ENCODE measurements at regions not wholly inside any gene's neighbourhood (a gene's known extent, or its start where the extent isn't known, plus 50 kb on each side); places are given as distances from the start of the nearest gene placed in this dataset.
"Not testable (repeated sequence)": the region's sequence is repeated elsewhere in the genome, so short reads cannot be mapped to it uniquely, and the experiment has no call there.

- DNase-seq (ENCODE audit: low read depth, low spot score), result no peak
- Histone ChIP-seq H3K4me3 (ENCODE audit: low read length) (no peak overlapping the region), H3K36me3 (ENCODE audit: control insufficient read depth, insufficient read depth, low read length) (no peaks in the 10 kb centered on the region), H3K9me3 (ENCODE audit: control insufficient read depth, insufficient read depth, low read length) (no peaks in the 10 kb centered on the region), H3K27me3 (ENCODE audit: control insufficient read depth, insufficient read depth, low read length) (no peaks in the 10 kb centered on the region), H3K4me1 (ENCODE audit: control insufficient read depth, insufficient read depth, low read length) (peaks cover 1% of the 10 kb centered on the region; the same call in 1 of the 2 replicates), H3K27ac (ENCODE audit: low read length) (no peak overlapping the region)
- WGBS (ENCODE audit: insufficient coverage, insufficient read length), result no CpG with 5 or more reads among the region's 3 CpGs
Measured at GRCh38 chr20:48383252-48383651, 444.5 kb downstream of the PREX1 start.

DNA sequence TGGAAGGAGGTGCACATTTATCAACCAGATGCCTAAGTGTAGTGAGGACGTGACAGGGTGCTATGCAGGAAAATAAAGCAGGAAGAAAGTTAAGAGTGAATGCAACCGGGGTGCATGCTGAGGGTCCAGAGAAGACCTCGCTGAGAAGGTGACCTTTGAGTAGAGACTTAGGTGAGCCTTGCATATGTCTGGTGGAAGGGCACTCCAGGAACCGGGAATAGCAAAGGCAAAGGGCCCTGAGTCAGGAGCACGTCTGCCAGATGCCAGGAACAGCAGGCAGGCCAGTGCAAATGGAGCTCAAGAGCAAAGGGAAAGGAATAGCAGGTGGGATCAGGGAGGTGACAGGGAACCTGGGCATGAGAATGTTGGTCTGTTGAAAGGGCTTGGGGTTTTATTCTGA, 445.5 kb downstream of the PREX1 start:
- H3K4me3 ChIP-seq (ENCODE audit: low read length), result no peak overlapping the region
- no CpG with 5 or more reads among the region's 5 CpGs for WGBS (ENCODE audit: insufficient coverage, insufficient read length)
- no peaks in the 10 kb centered on the region for H3K36me3 ChIP-seq (ENCODE audit: control insufficient read depth, insufficient read depth, low read length)
- peaks cover 1% of the 10 kb centered on the region for H3K4me1 ChIP-seq (ENCODE audit: control insufficient read depth, insufficient read depth, low read length)
- no peaks in the 10 kb centered on the region for H3K27me3 ChIP-seq (ENCODE audit: control insufficient read depth, insufficient read depth, low read length)
- H3K27ac ChIP-seq (ENCODE audit: low read length), result no peak overlapping the region
- no peaks in the 10 kb centered on the region for H3K9me3 ChIP-seq (ENCODE audit: control insufficient read depth, insufficient read depth, low read length)
- no peak for DNase-seq (ENCODE audit: low read depth, low spot score)

DNA sequence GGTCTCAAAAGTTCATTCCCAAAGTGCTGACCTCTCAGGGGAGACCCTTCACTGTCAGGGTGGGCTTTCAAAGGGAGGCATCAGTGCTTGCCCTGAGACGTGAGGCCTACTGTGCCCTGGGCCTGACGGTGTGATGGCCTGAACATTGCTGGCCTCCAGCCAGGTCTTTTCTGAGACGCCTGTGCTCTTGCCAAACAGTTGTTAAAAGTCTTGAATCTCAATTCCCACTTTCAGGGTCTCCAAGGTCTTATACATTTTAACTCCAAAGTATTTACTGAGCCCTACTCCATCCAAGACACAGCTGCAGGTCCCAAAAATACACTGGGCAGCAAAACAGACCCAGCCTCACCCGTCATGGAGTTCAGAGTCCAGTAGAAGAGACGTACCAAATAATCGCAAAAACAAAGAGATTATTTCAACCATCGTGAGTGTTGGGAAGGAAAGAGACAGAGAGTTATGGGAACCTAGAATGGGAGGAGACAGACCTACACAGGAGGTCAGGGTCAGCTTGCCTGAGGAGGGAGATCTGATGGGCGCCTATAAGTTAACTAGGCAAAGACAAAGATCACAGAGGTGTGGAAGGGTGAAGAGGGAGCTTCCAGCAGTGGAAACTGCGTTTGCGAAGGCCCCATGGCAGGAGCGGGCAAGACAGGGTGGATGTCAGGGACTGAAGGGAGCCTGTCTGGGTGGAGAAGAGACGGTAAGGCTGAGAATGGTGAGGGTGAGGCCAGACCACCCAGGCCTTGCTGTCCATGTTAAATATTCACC, 446.3 kb downstream of the PREX1 start:
- Histone ChIP-seq H3K27ac (ENCODE audit: low read length) (no peak overlapping the region), H3K4me1 (ENCODE audit: control insufficient read depth, insufficient read depth, low read length) (peaks cover 2% of the 10 kb centered on the region), H3K27me3 (ENCODE audit: control insufficient read depth, insufficient read depth, low read length) (no peaks in the 10 kb centered on the region), H3K36me3 (ENCODE audit: control insufficient read depth, insufficient read depth, low read length) (no peaks in the 10 kb centered on the region), H3K9me3 (ENCODE audit: control insufficient read depth, insufficient read depth, low read length) (no peaks in the 10 kb centered on the region), H3K4me3 (ENCODE audit: low read length) (no peak overlapping the region)
- WGBS (ENCODE audit: insufficient coverage, insufficient read length), result no CpG with 5 or more reads among the region's 12 CpGs
- no peak for DNase-seq (ENCODE audit: low read depth, low spot score)

DNA sequence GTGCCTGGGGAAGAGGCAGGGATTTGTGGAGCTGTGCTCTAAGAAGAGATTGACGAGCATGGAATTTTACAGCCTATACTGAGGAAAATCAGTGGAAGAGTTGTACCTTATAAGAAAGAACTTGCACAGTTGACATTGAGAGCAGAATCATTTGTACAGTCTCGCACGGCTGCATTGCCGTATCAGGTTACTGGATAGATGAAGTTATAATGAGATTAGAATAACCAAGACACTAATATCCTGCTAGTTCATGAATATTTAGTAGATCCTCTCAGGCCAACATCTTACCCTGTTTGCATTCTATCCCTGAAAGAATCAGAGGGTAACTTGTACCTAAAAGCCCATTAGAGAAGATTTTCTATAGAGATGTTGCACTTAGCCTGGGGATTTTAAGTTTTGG, 447.1 kb downstream of the PREX1 start:
- peaks cover 2% of the 10 kb centered on the region for H3K4me1 ChIP-seq (ENCODE audit: control insufficient read depth, insufficient read depth, low read length)
- H3K9me3 ChIP-seq (ENCODE audit: control insufficient read depth, insufficient read depth, low read length), result no peaks in the 10 kb centered on the region
- no peaks in the 10 kb centered on the region for H3K36me3 ChIP-seq (ENCODE audit: control insufficient read depth, insufficient read depth, low read length)
- H3K27ac ChIP-seq (ENCODE audit: low read length), result no peak overlapping the region
- no peak overlapping the region for H3K4me3 ChIP-seq (ENCODE audit: low read length)
- WGBS (ENCODE audit: insufficient coverage, insufficient read length), result no CpG with 5 or more reads among the region's 4 CpGs
- DNase-seq (ENCODE audit: low read depth, low spot score), result no peak
- no peaks in the 10 kb centered on the region for H3K27me3 ChIP-seq (ENCODE audit: control insufficient read depth, insufficient read depth, low read length)

DNA sequence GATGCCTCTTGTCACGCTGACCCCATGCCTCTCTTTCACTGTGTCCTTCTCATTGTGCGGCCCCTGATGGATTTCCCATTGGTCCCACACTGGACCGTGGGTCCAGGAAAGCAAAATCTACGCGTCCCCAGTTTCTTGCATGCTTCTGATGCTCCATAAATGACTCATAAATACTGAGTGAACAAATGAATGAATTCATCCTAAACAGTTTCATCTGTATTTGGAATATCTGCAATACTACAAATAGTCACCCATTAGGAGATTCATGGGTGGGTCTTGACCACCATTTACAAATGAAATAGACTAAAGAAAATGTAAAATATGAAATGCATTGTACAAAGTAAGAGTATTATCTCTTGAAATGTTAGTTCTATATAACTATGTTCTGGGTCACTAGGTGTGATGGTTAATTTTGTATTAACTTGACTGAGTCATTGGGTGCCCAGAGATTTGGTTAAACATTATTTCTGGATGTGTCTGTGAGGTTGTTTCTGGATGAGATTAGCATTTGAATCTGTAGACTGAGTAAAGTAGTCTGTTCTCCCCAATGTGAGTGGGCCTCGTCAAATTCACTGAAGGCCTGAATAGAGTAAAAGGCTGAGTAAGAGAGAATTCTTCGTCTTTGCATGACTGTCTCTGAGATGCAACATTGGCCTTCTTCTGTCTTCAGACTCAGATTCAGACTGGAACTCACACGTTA, 448.7 kb downstream of the PREX1 start:
- Histone ChIP-seq H3K4me1 (ENCODE audit: control insufficient read depth, insufficient read depth, low read length) (peaks cover 7% of the 10 kb centered on the region), H3K27me3 (ENCODE audit: control insufficient read depth, insufficient read depth, low read length) (no peaks in the 10 kb centered on the region), H3K9me3 (ENCODE audit: control insufficient read depth, insufficient read depth, low read length) (no peaks in the 10 kb centered on the region), H3K4me3 (ENCODE audit: low read length) (no peak overlapping the region), H3K27ac (ENCODE audit: low read length) (no peak overlapping the region), H3K36me3 (ENCODE audit: control insufficient read depth, insufficient read depth, low read length) (no peaks in the 10 kb centered on the region)
- no CpG with 5 or more reads among the region's 8 CpGs for WGBS (ENCODE audit: insufficient coverage, insufficient read length)
- DNase-seq (ENCODE audit: low read depth, low spot score), result no peak

DNA sequence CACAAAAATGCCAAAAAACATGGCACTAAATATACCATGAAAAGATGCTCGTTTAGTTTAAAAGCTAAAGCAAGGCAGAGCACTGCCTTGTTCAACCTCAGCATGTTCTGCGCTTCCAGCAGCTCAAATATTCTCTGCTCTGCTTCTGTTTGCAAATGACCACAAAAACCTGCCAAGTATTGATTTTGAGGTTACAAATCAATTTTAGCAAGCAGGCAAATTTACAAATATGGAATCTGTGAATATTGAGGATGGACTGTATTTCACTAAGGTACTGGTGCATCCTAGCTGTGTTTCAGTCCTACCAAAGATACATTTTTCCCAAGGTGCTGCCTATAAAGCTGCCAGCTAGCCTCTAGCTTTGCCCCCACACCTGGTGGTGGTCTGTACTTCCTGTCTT, 449.9 kb downstream of the PREX1 start:
- DNase-seq (ENCODE audit: low read depth, low spot score), result no peak
- Histone ChIP-seq H3K4me3 (ENCODE audit: low read length) (no peak overlapping the region), H3K9me3 (ENCODE audit: control insufficient read depth, insufficient read depth, low read length) (no peaks in the 10 kb centered on the region), H3K27ac (ENCODE audit: low read length) (no peak overlapping the region), H3K27me3 (ENCODE audit: control insufficient read depth, insufficient read depth, low read length) (no peaks in the 10 kb centered on the region), H3K4me1 (ENCODE audit: control insufficient read depth, insufficient read depth, low read length) (peaks cover 9% of the 10 kb centered on the region), H3K36me3 (ENCODE audit: control insufficient read depth, insufficient read depth, low read length) (no peaks in the 10 kb centered on the region)
- no CpG with 5 or more reads among the region's 2 CpGs for WGBS (ENCODE audit: insufficient coverage, insufficient read length)

- no CpG with 5 or more reads among the region's 8 CpGs for WGBS (ENCODE audit: insufficient coverage, insufficient read length)
- Histone ChIP-seq H3K27me3 (ENCODE audit: control insufficient read depth, insufficient read depth, low read length) (no peaks in the 10 kb centered on the region), H3K4me1 (ENCODE audit: control insufficient read depth, insufficient read depth, low read length) (peaks cover 9% of the 10 kb centered on the region), H3K36me3 (ENCODE audit: control insufficient read depth, insufficient read depth, low read length) (no peaks in the 10 kb centered on the region), H3K9me3 (ENCODE audit: control insufficient read depth, insufficient read depth, low read length) (no peaks in the 10 kb centered on the region), H3K4me3 (ENCODE audit: low read length) (no peak overlapping the region), H3K27ac (ENCODE audit: low read length) (no peak overlapping the region)
- no peak for DNase-seq (ENCODE audit: low read depth, low spot score)
Measured at GRCh38 chr20:48375804-48376203, 452.0 kb downstream of the PREX1 start.

DNA sequence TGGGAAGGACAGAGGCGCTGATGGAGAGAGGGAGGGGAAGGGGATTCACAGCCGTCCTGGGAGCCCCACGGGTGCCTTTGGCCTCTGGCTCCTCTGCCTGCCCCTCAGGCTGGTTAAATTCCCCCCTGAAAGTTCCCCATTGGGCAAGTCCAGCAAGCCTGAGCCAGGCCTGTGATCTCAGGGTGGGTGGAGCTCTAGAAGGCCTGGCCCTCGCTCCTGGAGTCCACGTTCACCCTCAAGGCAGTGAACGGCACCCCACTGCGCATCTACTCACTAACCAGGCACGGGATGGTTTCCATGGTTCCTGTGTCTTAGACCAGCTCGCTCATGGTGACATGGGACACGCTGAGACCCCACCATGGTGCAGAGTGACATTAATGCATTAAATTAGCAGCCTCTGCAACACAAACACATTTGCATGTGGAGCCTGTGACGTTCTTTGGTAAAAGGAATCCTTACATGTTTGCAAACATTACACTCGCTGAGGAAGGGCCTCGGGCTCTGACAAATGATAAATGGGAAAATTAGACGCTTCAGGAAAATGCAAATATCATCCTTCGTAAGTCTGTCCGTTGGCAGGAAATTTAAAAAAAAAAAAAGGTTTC, 452.7 kb downstream of the PREX1 start:
- no CpG with 5 or more reads among the region's 16 CpGs for WGBS (ENCODE audit: insufficient coverage, insufficient read length)
- Histone ChIP-seq H3K36me3 (ENCODE audit: control insufficient read depth, insufficient read depth, low read length) (no peaks in the 10 kb centered on the region), H3K4me3 (ENCODE audit: low read length) (no peak overlapping the region), H3K4me1 (ENCODE audit: control insufficient read depth, insufficient read depth, low read length) (peaks cover 9% of the 10 kb centered on the region), H3K27ac (ENCODE audit: low read length) (no peak overlapping the region), H3K27me3 (ENCODE audit: control insufficient read depth, insufficient read depth, low read length) (no peaks in the 10 kb centered on the region), H3K9me3 (ENCODE audit: control insufficient read depth, insufficient read depth, low read length) (no peaks in the 10 kb centered on the region)
- DNase-seq (ENCODE audit: low read depth, low spot score), result no peak

- not testable (repeated sequence) for H3K36me3 ChIP-seq (ENCODE audit: control insufficient read depth, insufficient read depth, low read length); H3K27me3 ChIP-seq (ENCODE audit: control insufficient read depth, insufficient read depth, low read length); H3K9me3 ChIP-seq (ENCODE audit: control insufficient read depth, insufficient read depth, low read length); DNase-seq (ENCODE audit: low read depth, low spot score); H3K27ac ChIP-seq (ENCODE audit: low read length); H3K4me1 ChIP-seq (ENCODE audit: control insufficient read depth, insufficient read depth, low read length); H3K4me3 ChIP-seq (ENCODE audit: low read length)
- WGBS (ENCODE audit: insufficient coverage, insufficient read length), result no CpG with 5 or more reads among the region's 26 CpGs
Measured at GRCh38 chr20:48374031-48374907, 453.5 kb downstream of the PREX1 start.

DNA sequence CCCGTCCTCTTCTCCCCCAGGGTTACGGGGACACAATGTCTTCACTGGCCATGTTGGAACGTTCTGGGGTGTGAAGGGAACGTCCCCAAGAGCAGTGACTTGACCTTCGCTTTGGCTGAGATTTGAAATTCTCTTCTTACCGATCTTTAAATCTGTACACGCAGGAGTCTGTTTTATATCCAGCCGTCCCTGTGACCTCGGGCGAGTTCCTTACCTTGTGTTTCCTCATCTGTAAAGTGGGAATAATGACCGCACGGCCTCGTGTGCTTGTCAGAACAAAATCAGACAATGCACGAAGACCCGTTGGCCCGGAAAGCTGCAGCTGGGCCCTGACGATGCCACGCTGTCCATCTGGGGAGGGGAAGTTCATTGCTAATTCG, 454.3 kb downstream of the PREX1 start:
- no CpG with 5 or more reads among the region's 19 CpGs for WGBS (ENCODE audit: insufficient coverage, insufficient read length)
- Histone ChIP-seq H3K9me3 (ENCODE audit: control insufficient read depth, insufficient read depth, low read length) (no peaks in the 10 kb centered on the region), H3K4me1 (ENCODE audit: control insufficient read depth, insufficient read depth, low read length) (peaks cover 9% of the 10 kb centered on the region), H3K27me3 (ENCODE audit: control insufficient read depth, insufficient read depth, low read length) (no peaks in the 10 kb centered on the region), H3K27ac (ENCODE audit: low read length) (no peak overlapping the region), H3K4me3 (ENCODE audit: low read length) (no peak overlapping the region), H3K36me3 (ENCODE audit: control insufficient read depth, insufficient read depth, low read length) (no peaks in the 10 kb centered on the region)
- no peak for DNase-seq (ENCODE audit: low read depth, low spot score)
